ENCODE measurements at regions not wholly inside any gene's neighbourhood (a gene's known extent, or its start where the extent isn't known, plus 50 kb on each side); places are given as distances from the start of the nearest gene placed in this dataset.

GRCh38 chr5:2297991-2298390 lies 415.3 kb upstream of the IRX4 start:
- DNase-seq (ENCODE audit: low read depth, low spot score): no peak
- H3K4me3 ChIP-seq (ENCODE audit: low read depth, low read length): no peak overlapping the region
- TF ChIP-seq CTCF (IDR thresholded peaks at IDR 0.05; ENCODE audit: low read depth, low read length): no peak
- in situ Hi-C loops (cut with HindIII; ENCODE audit: low sequenced_read_pairs): no loop called here

- no peak overlapping the region for H3K4me3 ChIP-seq (ENCODE audit: low read depth, low read length)
- no peak for TF ChIP-seq CTCF (IDR thresholded peaks at IDR 0.05; ENCODE audit: low read depth, low read length)
- in situ Hi-C loops (cut with HindIII; ENCODE audit: low sequenced_read_pairs): no loop called here
- DNase-seq (ENCODE audit: low read depth, low spot score): no peak
Measured at GRCh38 chr5:2295476-2295875, 412.8 kb upstream of the IRX4 start.

DNA sequence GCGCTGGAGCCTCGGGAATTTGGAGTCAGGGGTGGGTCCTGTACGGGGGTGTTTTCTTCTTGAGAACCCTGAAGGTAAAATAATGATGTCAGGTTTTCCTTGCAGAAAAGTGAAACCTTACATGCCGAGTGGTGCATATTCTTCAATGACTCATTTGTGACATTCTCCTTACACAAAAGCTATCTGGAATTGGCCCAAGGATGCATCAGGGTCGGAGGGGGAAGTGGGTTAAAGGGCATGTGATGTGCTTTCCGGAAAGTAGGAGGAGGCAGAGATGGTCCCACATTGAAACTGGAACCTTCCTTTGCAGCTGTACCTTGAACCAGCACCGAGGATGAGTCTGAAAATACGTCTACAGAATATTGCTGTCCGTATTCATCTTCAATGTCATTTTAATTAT lies 411.2 kb upstream of the IRX4 start:
- no peak for TF ChIP-seq CTCF (IDR thresholded peaks at IDR 0.05; ENCODE audit: low read depth, low read length)
- H3K4me3 ChIP-seq (ENCODE audit: low read depth, low read length): no peak overlapping the region
- no peak for DNase-seq (ENCODE audit: low read depth, low spot score)
- in situ Hi-C loops (cut with HindIII; ENCODE audit: low sequenced_read_pairs): no loop called here

GRCh38 chr5:2291146-2291840 lies 408.6 kb upstream of the IRX4 start:
- no peak for DNase-seq (ENCODE audit: low read depth, low spot score)
- no peak overlapping the region for H3K4me3 ChIP-seq (ENCODE audit: low read depth, low read length)
- in situ Hi-C loops (cut with HindIII; ENCODE audit: low sequenced_read_pairs): no loop called here
- no peak for TF ChIP-seq CTCF (IDR thresholded peaks at IDR 0.05; ENCODE audit: low read depth, low read length)

DNA sequence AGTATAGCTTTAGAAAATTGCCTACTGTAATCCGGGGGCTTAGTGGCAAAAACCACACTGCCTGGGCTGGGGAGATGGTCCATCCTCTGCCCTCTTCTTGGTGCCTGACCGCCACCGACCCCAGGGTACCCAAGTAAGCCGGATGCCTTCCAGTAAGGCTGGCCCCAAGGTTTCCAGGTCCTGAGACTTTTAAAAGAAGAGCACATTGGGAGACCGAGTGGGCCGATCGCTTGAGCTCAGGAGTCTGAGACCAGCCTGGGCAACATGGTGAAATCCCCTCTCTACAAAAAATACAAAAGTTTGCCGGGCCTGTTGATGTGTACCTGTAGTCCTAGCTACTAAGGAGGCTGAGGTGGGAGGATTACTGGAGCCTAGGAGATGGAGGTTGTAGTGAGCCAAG lies 406.7 kb upstream of the IRX4 start:
- no peak for TF ChIP-seq CTCF (IDR thresholded peaks at IDR 0.05; ENCODE audit: low read depth, low read length)
- in situ Hi-C loops (cut with HindIII; ENCODE audit: low sequenced_read_pairs): no loop called here
- no peak for DNase-seq (ENCODE audit: low read depth, low spot score)
- no peak overlapping the region for H3K4me3 ChIP-seq (ENCODE audit: low read depth, low read length)

DNA sequence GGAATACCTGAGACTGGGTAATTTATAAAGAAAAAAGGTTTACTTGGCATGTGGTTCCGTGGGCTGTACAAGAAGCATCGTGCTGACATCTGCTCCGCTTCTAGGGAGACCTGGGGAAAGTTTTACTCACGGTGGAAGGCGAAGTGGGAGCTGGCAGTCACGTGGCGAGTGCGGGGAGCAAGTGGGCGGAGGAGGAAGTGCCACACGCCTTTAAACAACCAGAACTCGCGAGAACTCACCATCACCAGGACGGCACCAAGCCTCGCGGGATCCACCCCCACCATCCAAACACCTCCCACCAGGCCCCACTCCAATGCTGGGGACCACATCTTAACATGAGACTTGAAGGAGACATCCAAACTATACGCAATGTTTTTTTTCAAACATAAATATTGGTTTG lies 406.2 kb upstream of the IRX4 start:
- no peak for TF ChIP-seq CTCF (IDR thresholded peaks at IDR 0.05; ENCODE audit: low read depth, low read length)
- in situ Hi-C loops (cut with HindIII; ENCODE audit: low sequenced_read_pairs): no loop called here
- DNase-seq (ENCODE audit: low read depth, low spot score): no peak
- H3K4me3 ChIP-seq (ENCODE audit: low read depth, low read length): no peak overlapping the region

Measured in astrocyte of the spinal cord (primary cell).